Stimulated activated CD8-positive, alpha-beta memory T cell treated with anti-CD3 and anti-CD28 coated beads, Interleukin-7, amount 100 ng/mL, for 1 hour (primary cell): ENCODE measurements at regions not wholly inside any gene's neighbourhood (a gene's known extent, or its start where the extent isn't known, plus 50 kb on each side); places are given as distances from the start of the nearest gene placed in this dataset.

Experiments
- DNase-seq, 2 donors: peaks; one replicate each; pipeline ENCODE4 v3.0.0-alpha.2; 2020; ENCODE audit warnings: low read depth in 2 of 2

GRCh38 chr15:70160803-70161565, 63.3 kb upstream of the TLE3 start:
- DNase-seq: no peak

- DNase-seq: no peak
These were observed 62.5 kb upstream of the TLE3 start for GRCh38 chr15:70160267-70160666.

GRCh38 chr15:70159713-70160009, 61.9 kb upstream of the TLE3 start:
- DNase-seq: no peak

GRCh38 chr15:70159001-70159712, 61.4 kb upstream of the TLE3 start:
- DNase-seq: no peak

- DNase-seq: no peak
These were observed 60.7 kb upstream of the TLE3 start for GRCh38 chr15:70158309-70159000.

GRCh38 chr15:70156671-70157271, 59.1 kb upstream of the TLE3 start:
- DNase-seq: no peak

- no peak for DNase-seq
These were observed 57.1 kb upstream of the TLE3 start for GRCh38 chr15:70154718-70155347.

GRCh38 chr15:70153921-70154717, 56.4 kb upstream of the TLE3 start:
- no peak for DNase-seq

- no peak for DNase-seq
These were observed 54.4 kb upstream of the TLE3 start for GRCh38 chr15:70152070-70152480.

GRCh38 chr15:70151462-70151861, 53.7 kb upstream of the TLE3 start:
- DNase-seq: no peak

- no peak for DNase-seq
These were observed 53.3 kb upstream of the TLE3 start for GRCh38 chr15:70151003-70151402.

GRCh38 chr15:70150405-70150747, 52.7 kb upstream of the TLE3 start:
- no peak for DNase-seq

- no peak for DNase-seq
These were observed 52.1 kb upstream of the TLE3 start for GRCh38 chr15:70149667-70150404.

GRCh38 chr15:70147778-70148177, 50.1 kb upstream of the TLE3 start:
- DNase-seq: no peak
